ENCODE measurements at regions not wholly inside any gene's neighbourhood (a gene's known extent, or its start where the extent isn't known, plus 50 kb on each side); places are given as distances from the start of the nearest gene placed in this dataset.

- no peak for ATAC-seq (ENCODE audit: low read depth in 2 of 2)
- Mint-ChIP-seq H3K9me3 (peaks cover 5 to 26% (median 11%) of the 10 kb centered on the region in 7 donors), H3K36me3 (no peaks in the 10 kb centered on the region)
Observed at GRCh38 chr13:55660851-55661250, 1479.9 kb upstream of the PRR20A start.

GRCh38 chr13:55661505-55661904 is 1479.2 kb upstream of the PRR20A start:
- no peaks in the 10 kb centered on the region for H3K27me3 ChIP-seq (ENCODE audit: control insufficient read depth, insufficient read depth, low read length)
- no peaks in the 10 kb centered on the region for H3K36me3 ChIP-seq (ENCODE audit: control insufficient read depth, insufficient read depth, low read length)
- peaks cover 4 to 8% of the 10 kb centered on the region in 2 experiments for H3K9me3 ChIP-seq (ENCODE audit: control insufficient read depth in 2 of 2, low read length in 2 of 2)
- Mint-ChIP-seq H3K36me3 (no peaks in the 10 kb centered on the region), H3K4me1 (no peaks in the 10 kb centered on the region), H3K27ac (no peak overlapping the region), H3K4me3 (no peak overlapping the region), H3K9me3 (peaks cover 5 to 22% (median 11%) of the 10 kb centered on the region in 7 donors), H3K27me3 (no peaks in the 10 kb centered on the region)
- DNase-seq (no peak), ATAC-seq (ENCODE audit: low read depth in 2 of 2) (no peak)
- no peak overlapping the region for H3K27ac ChIP-seq (ENCODE audit: insufficient read depth, low read length, poor library complexity, severe bottlenecking)
- no peak overlapping the region for H3K4me3 ChIP-seq (ENCODE audit: low read depth, low read length)
- no peaks in the 10 kb centered on the region for H3K4me1 ChIP-seq (ENCODE audit: control insufficient read depth, insufficient read depth, low read length, poor library complexity, severe bottlenecking)

More at GRCh38 chr13:55660851-55661250, 1479.9 kb upstream of the PRR20A start:
- H3K4me1 ChIP-seq (ENCODE audit: control insufficient read depth, insufficient read depth, low read length, poor library complexity, severe bottlenecking), result no peaks in the 10 kb centered on the region
- H3K4me3 ChIP-seq (ENCODE audit: low read depth, low read length), result no peak overlapping the region
- H3K27me3 Mint-ChIP-seq, result no peaks in the 10 kb centered on the region
- H3K27ac Mint-ChIP-seq, result no peak overlapping the region
- H3K36me3 ChIP-seq (ENCODE audit: control insufficient read depth, insufficient read depth, low read length), result no peaks in the 10 kb centered on the region
- H3K9me3 ChIP-seq (ENCODE audit: control insufficient read depth in 2 of 2, low read length in 2 of 2), result peaks cover 4 to 8% of the 10 kb centered on the region in 2 experiments
- H3K4me3 Mint-ChIP-seq, result no peak overlapping the region
- H3K4me1 Mint-ChIP-seq, result no peaks in the 10 kb centered on the region
- no peaks in the 10 kb centered on the region for H3K27me3 ChIP-seq (ENCODE audit: control insufficient read depth, insufficient read depth, low read length)
- DNase-seq, result no peak
- H3K27ac ChIP-seq (ENCODE audit: insufficient read depth, low read length, poor library complexity, severe bottlenecking), result no peak overlapping the region

- Mint-ChIP-seq H3K27ac (no peak overlapping the region), H3K4me1 (no peaks in the 10 kb centered on the region), H3K27me3 (no peaks in the 10 kb centered on the region), H3K36me3 (no peaks in the 10 kb centered on the region), H3K4me3 (no peak overlapping the region), H3K9me3 (peaks cover 5 to 14% (median 11%) of the 10 kb centered on the region in 7 donors)
- H3K4me3 ChIP-seq (ENCODE audit: low read depth, low read length), result no peak overlapping the region
- no peaks in the 10 kb centered on the region for H3K27me3 ChIP-seq (ENCODE audit: control insufficient read depth, insufficient read depth, low read length)
- no peaks in the 10 kb centered on the region for H3K36me3 ChIP-seq (ENCODE audit: control insufficient read depth, insufficient read depth, low read length)
- H3K4me1 ChIP-seq (ENCODE audit: control insufficient read depth, insufficient read depth, low read length, poor library complexity, severe bottlenecking), result no peaks in the 10 kb centered on the region
- peaks cover 4 to 8% of the 10 kb centered on the region in 2 experiments for H3K9me3 ChIP-seq (ENCODE audit: control insufficient read depth in 2 of 2, low read length in 2 of 2)
- DNase-seq (no peak), ATAC-seq (ENCODE audit: low read depth in 2 of 2) (no peak)
- no peak overlapping the region for H3K27ac ChIP-seq (ENCODE audit: insufficient read depth, low read length, poor library complexity, severe bottlenecking)
Observed at GRCh38 chr13:55664178-55664577, 1476.5 kb upstream of the PRR20A start.

DNA sequence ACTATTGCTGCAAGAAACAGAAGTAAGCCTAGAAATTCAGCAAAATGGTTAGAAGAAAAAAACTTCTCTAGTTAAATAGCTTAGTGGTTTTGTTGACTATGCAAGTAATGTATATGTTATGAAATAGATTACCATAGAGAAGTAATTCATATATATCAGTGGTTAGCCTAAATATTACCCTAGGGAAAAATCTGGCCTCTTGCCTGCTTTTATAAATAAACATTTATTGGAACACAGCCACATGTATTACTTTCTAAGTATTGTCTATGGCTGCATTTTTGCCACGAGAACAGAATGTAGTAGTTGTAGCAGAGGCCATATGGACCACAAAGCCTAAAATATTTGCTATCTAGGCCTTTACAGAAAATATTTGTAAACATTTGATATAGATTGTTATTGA is 1471.7 kb upstream of the PRR20A start:
- H3K4me3 ChIP-seq (ENCODE audit: low read depth, low read length), result no peak overlapping the region
- Mint-ChIP-seq H3K4me3 (no peak overlapping the region), H3K27ac (no peak overlapping the region), H3K36me3 (no peaks in the 10 kb centered on the region), H3K27me3 (no peaks in the 10 kb centered on the region), H3K9me3 (peaks cover 0 to 23% (median 11%) of the 10 kb centered on the region in 7 donors), H3K4me1 (no peaks in the 10 kb centered on the region)
- H3K9me3 ChIP-seq (ENCODE audit: control insufficient read depth in 2 of 2, low read length in 2 of 2), result peaks cover 0 to 2% of the 10 kb centered on the region in 2 experiments
- DNase-seq (no peak), ATAC-seq (ENCODE audit: low read depth in 2 of 2) (no peak)
- H3K27me3 ChIP-seq (ENCODE audit: control insufficient read depth, insufficient read depth, low read length), result no peaks in the 10 kb centered on the region
- H3K4me1 ChIP-seq (ENCODE audit: control insufficient read depth, insufficient read depth, low read length, poor library complexity, severe bottlenecking), result no peaks in the 10 kb centered on the region
- H3K27ac ChIP-seq (ENCODE audit: insufficient read depth, low read length, poor library complexity, severe bottlenecking), result no peak overlapping the region
- H3K36me3 ChIP-seq (ENCODE audit: control insufficient read depth, insufficient read depth, low read length), result no peaks in the 10 kb centered on the region

- ATAC-seq (ENCODE audit: low read depth in 2 of 2) (no peak), DNase-seq (no peak)
- Mint-ChIP-seq H3K36me3 (no peaks in the 10 kb centered on the region), H3K27me3 (no peaks in the 10 kb centered on the region), H3K27ac (no peak overlapping the region), H3K9me3 (peaks cover 0 to 26% (median 12%) of the 10 kb centered on the region in 7 donors), H3K4me3 (no peak overlapping the region), H3K4me1 (no peaks in the 10 kb centered on the region)
- Histone ChIP-seq H3K27ac (ENCODE audit: insufficient read depth, low read length, poor library complexity, severe bottlenecking) (no peak overlapping the region), H3K9me3 (ENCODE audit: control insufficient read depth in 2 of 2, low read length in 2 of 2) (peaks cover 0 to 6% of the 10 kb centered on the region in 2 experiments), H3K27me3 (ENCODE audit: control insufficient read depth, insufficient read depth, low read length) (no peaks in the 10 kb centered on the region), H3K4me3 (ENCODE audit: low read depth, low read length) (no peak overlapping the region), H3K4me1 (ENCODE audit: control insufficient read depth, insufficient read depth, low read length, poor library complexity, severe bottlenecking) (no peaks in the 10 kb centered on the region), H3K36me3 (ENCODE audit: control insufficient read depth, insufficient read depth, low read length) (no peaks in the 10 kb centered on the region)
Observed at GRCh38 chr13:55673910-55674309, 1466.8 kb upstream of the PRR20A start.

DNA sequence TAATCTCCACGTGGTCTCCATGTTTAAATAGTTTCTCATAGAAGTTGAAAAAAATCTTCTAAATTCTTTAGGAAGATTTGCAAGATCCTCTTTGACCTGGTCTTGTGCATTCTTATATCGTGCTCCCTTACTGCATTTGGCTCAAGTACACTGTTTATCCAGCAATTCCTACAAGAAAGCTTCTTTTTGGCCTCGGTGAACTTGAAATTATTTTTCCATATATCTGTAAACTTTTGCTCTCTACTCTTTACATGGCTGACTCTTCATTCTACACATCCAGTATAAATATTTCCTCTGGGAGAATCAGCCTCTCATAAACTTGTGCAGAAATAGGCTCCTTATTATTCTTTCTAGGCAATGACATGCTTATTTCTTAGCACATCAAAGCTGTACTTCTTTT is 1457.9 kb upstream of the PRR20A start:
- H3K4me1 ChIP-seq (ENCODE audit: control insufficient read depth, insufficient read depth, low read length, poor library complexity, severe bottlenecking), result no peaks in the 10 kb centered on the region
- Mint-ChIP-seq H3K27ac (no peak overlapping the region), H3K4me1 (no peaks in the 10 kb centered on the region), H3K27me3 (no peaks in the 10 kb centered on the region), H3K9me3 (peaks cover 3 to 22% (median 8%) of the 10 kb centered on the region in 7 donors), H3K36me3 (no peaks in the 10 kb centered on the region), H3K4me3 (no peak overlapping the region)
- peaks cover 0 to 2% of the 10 kb centered on the region in 2 experiments for H3K9me3 ChIP-seq (ENCODE audit: control insufficient read depth in 2 of 2, low read length in 2 of 2)
- DNase-seq, result no peak
- no peak overlapping the region for H3K27ac ChIP-seq (ENCODE audit: insufficient read depth, low read length, poor library complexity, severe bottlenecking)
- H3K27me3 ChIP-seq (ENCODE audit: control insufficient read depth, insufficient read depth, low read length), result no peaks in the 10 kb centered on the region
- no peaks in the 10 kb centered on the region for H3K36me3 ChIP-seq (ENCODE audit: control insufficient read depth, insufficient read depth, low read length)
- ATAC-seq (ENCODE audit: low read depth in 2 of 2), result no peak
- no peak overlapping the region for H3K4me3 ChIP-seq (ENCODE audit: low read depth, low read length)

DNA sequence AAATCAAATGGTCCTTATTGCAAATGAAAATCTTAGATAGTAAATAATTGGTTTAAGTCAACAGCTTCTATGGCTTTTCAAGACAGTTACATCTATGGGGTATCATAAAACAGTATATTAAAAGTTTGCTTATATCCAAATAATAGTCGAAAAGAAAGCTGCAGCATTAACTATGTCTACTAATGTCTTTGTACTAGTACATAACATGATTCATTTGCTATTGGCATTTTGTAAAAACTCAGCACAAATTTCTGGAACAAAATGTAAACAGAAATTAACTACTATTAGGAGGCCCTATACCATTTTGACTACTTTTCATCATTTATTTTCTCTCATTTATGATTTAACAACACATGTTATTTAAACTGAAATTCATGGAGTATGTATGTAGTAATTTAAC is 1435.2 kb upstream of the PRR20A start:
- Histone ChIP-seq H3K36me3 (ENCODE audit: control insufficient read depth, insufficient read depth, low read length) (no peaks in the 10 kb centered on the region), H3K27ac (ENCODE audit: insufficient read depth, low read length, poor library complexity, severe bottlenecking) (no peak overlapping the region), H3K4me1 (ENCODE audit: control insufficient read depth, insufficient read depth, low read length, poor library complexity, severe bottlenecking) (no peaks in the 10 kb centered on the region), H3K4me3 (ENCODE audit: low read depth, low read length) (no peak overlapping the region), H3K9me3 (ENCODE audit: control insufficient read depth in 2 of 2, low read length in 2 of 2) (peaks cover 0 to 6% of the 10 kb centered on the region in 2 experiments), H3K27me3 (ENCODE audit: control insufficient read depth, insufficient read depth, low read length) (no peaks in the 10 kb centered on the region)
- ATAC-seq (ENCODE audit: low read depth in 2 of 2) (no peak), DNase-seq (no peak)
- no peaks in the 10 kb centered on the region for H3K36me3 Mint-ChIP-seq
- no peaks in the 10 kb centered on the region for H3K27me3 Mint-ChIP-seq
- no peaks in the 10 kb centered on the region for H3K4me1 Mint-ChIP-seq
- H3K4me3 Mint-ChIP-seq, result no peak overlapping the region
- no peak overlapping the region for H3K27ac Mint-ChIP-seq
- H3K9me3 Mint-ChIP-seq, result peaks cover 0 to 11% (median 3%) of the 10 kb centered on the region in 7 donors

- H3K4me3 Mint-ChIP-seq, result no peak overlapping the region
- Histone ChIP-seq H3K27ac (ENCODE audit: insufficient read depth, low read length, poor library complexity, severe bottlenecking) (no peak overlapping the region), H3K27me3 (ENCODE audit: control insufficient read depth, insufficient read depth, low read length) (no peaks in the 10 kb centered on the region), H3K9me3 (ENCODE audit: control insufficient read depth in 2 of 2, low read length in 2 of 2) (peaks cover 0 to 6% of the 10 kb centered on the region in 2 experiments), H3K36me3 (ENCODE audit: control insufficient read depth, insufficient read depth, low read length) (no peaks in the 10 kb centered on the region), H3K4me1 (ENCODE audit: control insufficient read depth, insufficient read depth, low read length, poor library complexity, severe bottlenecking) (no peaks in the 10 kb centered on the region), H3K4me3 (ENCODE audit: low read depth, low read length) (no peak overlapping the region)
- no peak overlapping the region for H3K27ac Mint-ChIP-seq
- peaks cover 0 to 11% (median 4%) of the 10 kb centered on the region in 7 donors for H3K9me3 Mint-ChIP-seq
- no peaks in the 10 kb centered on the region for H3K27me3 Mint-ChIP-seq
- no peak for ATAC-seq (ENCODE audit: low read depth in 2 of 2)
- H3K4me1 Mint-ChIP-seq, result no peaks in the 10 kb centered on the region
- DNase-seq, result no peak
- H3K36me3 Mint-ChIP-seq, result no peaks in the 10 kb centered on the region
Observed at GRCh38 chr13:55705971-55706370, 1434.7 kb upstream of the PRR20A start.
